Breast epithelium (tissue), 4 donors: ENCODE measurements at regions not wholly inside any gene's neighbourhood (a gene's known extent, or its start where the extent isn't known, plus 50 kb on each side); places are given as distances from the start of the nearest gene placed in this dataset.

Source experiments
- DNase-seq, 2 donors: peaks; one replicate each; pipeline ENCODE4 v3.0.0-alpha.2; 2019; ENCODE audit warnings: low spot score in 2 of 2
- H3K27ac ChIP-seq, 2 donors: fragments of 200-600 bp; sonication (generic) in 1 of 2; one replicate each; pipeline ENCODE4 v1.5.1; 2016 to 2019; ENCODE audit warnings: mild to moderate bottlenecking in 1 of 2
- H3K27me3 ChIP-seq, 2 donors: fragments of 200-600 bp; sonication (generic) in 1 of 2; one replicate each; pipeline versions ENCODE4 v1.5.1 to v1.6.0; 2017 to 2019; ENCODE audit warnings: control low read depth in 1 of 2, mild to moderate bottlenecking in 1 of 2
- H3K36me3 ChIP-seq: fragments of 200-600 bp; one replicate; pipeline ENCODE4 v1.5.1; 2019
- H3K4me1 ChIP-seq, 2 donors: fragments of 200-600 bp; sonication (generic); one replicate each; pipeline ENCODE4 v1.5.1; 2016 to 2019; ENCODE audit warnings: control low read depth in 1 of 2
- H3K4me3 ChIP-seq, 3 donors: fragments of 200-600 bp; sonication (generic); 1 replicate in 2 of 3; 2 replicates in 1 of 3; pipeline ENCODE4 v1.5.1; 2016 to 2019; ENCODE audit warnings: mild to moderate bottlenecking in 3 of 3, moderate library complexity in 2 of 3
- H3K9me3 ChIP-seq, 2 donors: fragments of 200-600 bp; sonication (generic) in 1 of 2; one replicate each; pipeline ENCODE4 v1.5.1; 2016 to 2019; ENCODE audit warnings: control low read depth in 1 of 2
- CTCF ChIP-seq, 3 donors: fragments of 450-650 bp; IDR thresholded peaks; one replicate each; pipeline ENCODE4 v1.5.1; 2016 to 2017; ENCODE audit warnings: antibody characterized with exemption in 3 of 3, mild to moderate bottlenecking in 3 of 3, moderate library complexity in 3 of 3
- POLR2A ChIP-seq: fragments of 450-650 bp; IDR thresholded peaks from one replicate; pipeline ENCODE4 v1.6.1; 2016; ENCODE audit warnings: antibody characterized with exemption, mild to moderate bottlenecking, moderate library complexity
- POLR2AphosphoS5 ChIP-seq, 3 donors: sonication (generic); formaldehyde crosslinking; IDR thresholded peaks; one replicate each; pipeline ENCODE4 v1.6.1; 2017; ENCODE audit warnings: antibody characterized with exemption in 3 of 3
- intact Hi-C: fragments of 100-400 bp; cut with DNase I; formaldehyde crosslinking; loops from one replicate; pipeline ENCODE4 v1.15.1; 2023; ENCODE audit warnings: low total_unique reads

- TF ChIP-seq CTCF (IDR thresholded peaks at IDR 0.05) (no peak), POLR2AphosphoS5 (IDR thresholded peaks at IDR 0.05) (no peak), POLR2A (no peak)
- intact Hi-C loops, result no loop called here
- no peaks in the 10 kb centered on the region for H3K27me3 ChIP-seq
Observed at GRCh38 chr10:78727251-78727650, 341.5 kb upstream of the ZMIZ1 start.

GRCh38 chr10:78727728-78728127 lies 341.0 kb upstream of the ZMIZ1 start:
- Histone ChIP-seq H3K4me1 (no peaks in the 10 kb centered on the region), H3K4me3 (no peak overlapping the region), H3K36me3 (no peaks in the 10 kb centered on the region), H3K27me3 (no peaks in the 10 kb centered on the region), H3K9me3 (no peaks in the 10 kb centered on the region), H3K27ac (no peak overlapping the region)
- DNase-seq, result no peak
- intact Hi-C loops, result no loop called here
- no peak for TF ChIP-seq CTCF (IDR thresholded peaks at IDR 0.05)
- TF ChIP-seq POLR2AphosphoS5 (IDR thresholded peaks at IDR 0.05), result no peak
- TF ChIP-seq POLR2A, result no peak

More at GRCh38 chr10:78727251-78727650, 341.5 kb upstream of the ZMIZ1 start:
- Histone ChIP-seq H3K4me3 (no peak overlapping the region), H3K36me3 (no peaks in the 10 kb centered on the region), H3K9me3 (no peaks in the 10 kb centered on the region), H3K4me1 (no peaks in the 10 kb centered on the region), H3K27ac (no peak overlapping the region)
- DNase-seq, result no peak

GRCh38 chr10:78728176-78728575 lies 340.6 kb upstream of the ZMIZ1 start:
- no peak overlapping the region for H3K27ac ChIP-seq
- DNase-seq, result no peak
- H3K9me3 ChIP-seq, result no peaks in the 10 kb centered on the region
- intact Hi-C loops, result no loop called here
- no peak overlapping the region for H3K4me3 ChIP-seq
- H3K27me3 ChIP-seq, result no peaks in the 10 kb centered on the region
- H3K4me1 ChIP-seq, result no peaks in the 10 kb centered on the region
- no peaks in the 10 kb centered on the region for H3K36me3 ChIP-seq
- TF ChIP-seq POLR2AphosphoS5 (IDR thresholded peaks at IDR 0.05) (no peak), POLR2A (no peak), CTCF (IDR thresholded peaks at IDR 0.05) (no peak)

GRCh38 chr10:78729366-78729765 lies 339.4 kb upstream of the ZMIZ1 start:
- H3K4me3 ChIP-seq, result no peak overlapping the region
- TF ChIP-seq POLR2A, result no peak
- TF ChIP-seq CTCF (IDR thresholded peaks at IDR 0.05), result no peak
- TF ChIP-seq POLR2AphosphoS5 (IDR thresholded peaks at IDR 0.05), result no peak
- no peak overlapping the region for H3K27ac ChIP-seq
- no peaks in the 10 kb centered on the region for H3K27me3 ChIP-seq
- no peaks in the 10 kb centered on the region for H3K4me1 ChIP-seq
- intact Hi-C loops, result no loop called here
- DNase-seq, result no peak
- H3K36me3 ChIP-seq, result no peaks in the 10 kb centered on the region
- no peaks in the 10 kb centered on the region for H3K9me3 ChIP-seq

GRCh38 chr10:78729800-78730199 lies 339.0 kb upstream of the ZMIZ1 start:
- Histone ChIP-seq H3K27me3 (no peaks in the 10 kb centered on the region), H3K9me3 (no peaks in the 10 kb centered on the region), H3K36me3 (no peaks in the 10 kb centered on the region), H3K27ac (no peak overlapping the region), H3K4me3 (no peak overlapping the region), H3K4me1 (no peaks in the 10 kb centered on the region)
- TF ChIP-seq POLR2A (no peak), POLR2AphosphoS5 (IDR thresholded peaks at IDR 0.05) (no peak), CTCF (IDR thresholded peaks at IDR 0.05) (no peak)
- DNase-seq, result no peak
- intact Hi-C loops, result no loop called here
